Right atrium auricular region (tissue), 2 donors: ENCODE measurements at regions not wholly inside any gene's neighbourhood (a gene's known extent, or its start where the extent isn't known, plus 50 kb on each side); places are given as distances from the start of the nearest gene placed in this dataset.

ENCODE experiments used
- DNase-seq: peaks from one replicate; pipeline ENCODE4 v3.0.0-alpha.2; 2019; ENCODE audit warnings: low spot score
- H3K27ac ChIP-seq, 2 donors: fragments of 200-600 bp; sonication (generic); 1 replicate in 1 of 2; 2 replicates in 1 of 2; pipeline ENCODE4 v1.5.1; 2016 to 2019
- H3K27me3 ChIP-seq, 2 donors: fragments of 200-600 bp; sonication (generic); one replicate each; pipeline versions ENCODE4 v1.5.1 to v1.6.0; 2017 to 2019
- H3K36me3 ChIP-seq: fragments of 200-600 bp; sonication (generic); one replicate; pipeline ENCODE4 v1.5.1; 2016
- H3K4me1 ChIP-seq, 2 donors: fragments of 200-600 bp; sonication (generic); one replicate each; pipeline versions ENCODE4 v1.5.1 to v1.6.0; 2017 to 2019
- H3K4me3 ChIP-seq, 2 donors: fragments of 200-600 bp; sonication (generic); 1 replicate in 1 of 2; 2 replicates in 1 of 2; pipeline ENCODE4 v1.5.1; 2017 to 2019; ENCODE audit warnings: mild to moderate bottlenecking in 1 of 2, moderate library complexity in 1 of 2
- H3K9me3 ChIP-seq, 2 donors: fragments of 200-600 bp; sonication (generic); one replicate each; pipeline ENCODE4 v1.5.1; 2019
- CTCF ChIP-seq, 2 donors: fragments of 200-600 bp; sonication (generic); IDR thresholded peaks; one replicate each; pipeline ENCODE4 v1.5.1; 2019; ENCODE audit warnings: antibody characterized with exemption in 2 of 2

- DNase-seq, result peak; percentile 44
- Histone ChIP-seq H3K9me3 (no peaks in the 10 kb centered on the region), H3K27me3 (no peaks in the 10 kb centered on the region), H3K4me1 (no peaks in the 10 kb centered on the region), H3K27ac (no peak overlapping the region), H3K36me3 (no peaks in the 10 kb centered on the region), H3K4me3 (no peak overlapping the region)
- TF ChIP-seq CTCF (IDR thresholded peaks at IDR 0.05), result no peak
These were observed 253.0 kb downstream of the PRDM2 start for GRCh38 chr1:13952985-13953384.

- no peaks in the 10 kb centered on the region for H3K27me3 ChIP-seq
- TF ChIP-seq CTCF (IDR thresholded peaks at IDR 0.05), result no peak
- H3K4me1 ChIP-seq, result no peaks in the 10 kb centered on the region
- DNase-seq, result no peak
- H3K9me3 ChIP-seq, result no peaks in the 10 kb centered on the region
- no peak overlapping the region for H3K27ac ChIP-seq
- no peaks in the 10 kb centered on the region for H3K36me3 ChIP-seq
- no peak overlapping the region for H3K4me3 ChIP-seq
These were observed 256.4 kb downstream of the PRDM2 start for GRCh38 chr1:13956393-13956792.

GRCh38 chr1:13960375-13960987 lies 260.5 kb downstream of the PRDM2 start:
- no peak overlapping the region for H3K4me3 ChIP-seq
- peak; percentile 79 for DNase-seq
- TF ChIP-seq CTCF (IDR thresholded peaks at IDR 0.05), result peak; percentile 96 to 97
- no peaks in the 10 kb centered on the region for H3K9me3 ChIP-seq
- no peaks in the 10 kb centered on the region for H3K4me1 ChIP-seq
- H3K27me3 ChIP-seq, result no peaks in the 10 kb centered on the region
- no peaks in the 10 kb centered on the region for H3K36me3 ChIP-seq
- no peak overlapping the region for H3K27ac ChIP-seq

GRCh38 chr1:13964768-13965167 lies 264.8 kb downstream of the PRDM2 start:
- no peaks in the 10 kb centered on the region for H3K36me3 ChIP-seq
- H3K27ac ChIP-seq, result no peak overlapping the region
- no peak for DNase-seq
- no peak overlapping the region for H3K4me3 ChIP-seq
- H3K9me3 ChIP-seq, result no peaks in the 10 kb centered on the region
- H3K27me3 ChIP-seq, result no peaks in the 10 kb centered on the region
- H3K4me1 ChIP-seq, result no peaks in the 10 kb centered on the region
- no peak for TF ChIP-seq CTCF (IDR thresholded peaks at IDR 0.05)

- Histone ChIP-seq H3K4me3 (no peak overlapping the region), H3K4me1 (no peaks in the 10 kb centered on the region)
These were observed 265.9 kb downstream of the PRDM2 start for GRCh38 chr1:13965770-13966398.

More at GRCh38 chr1:13965770-13966398, 265.9 kb downstream of the PRDM2 start:
- H3K27me3 ChIP-seq, result no peaks in the 10 kb centered on the region
- no peak overlapping the region for H3K27ac ChIP-seq
- TF ChIP-seq CTCF (IDR thresholded peaks at IDR 0.05), result peak in 1 of 2 donors; percentile 56
- DNase-seq, result no peak
- no peaks in the 10 kb centered on the region for H3K36me3 ChIP-seq
- peaks cover 0 to 6% of the 10 kb centered on the region in 2 donors for H3K9me3 ChIP-seq
